ENCODE measurements at regions not wholly inside any gene's neighbourhood (a gene's known extent, or its start where the extent isn't known, plus 50 kb on each side); places are given as distances from the start of the nearest gene placed in this dataset.

DNA sequence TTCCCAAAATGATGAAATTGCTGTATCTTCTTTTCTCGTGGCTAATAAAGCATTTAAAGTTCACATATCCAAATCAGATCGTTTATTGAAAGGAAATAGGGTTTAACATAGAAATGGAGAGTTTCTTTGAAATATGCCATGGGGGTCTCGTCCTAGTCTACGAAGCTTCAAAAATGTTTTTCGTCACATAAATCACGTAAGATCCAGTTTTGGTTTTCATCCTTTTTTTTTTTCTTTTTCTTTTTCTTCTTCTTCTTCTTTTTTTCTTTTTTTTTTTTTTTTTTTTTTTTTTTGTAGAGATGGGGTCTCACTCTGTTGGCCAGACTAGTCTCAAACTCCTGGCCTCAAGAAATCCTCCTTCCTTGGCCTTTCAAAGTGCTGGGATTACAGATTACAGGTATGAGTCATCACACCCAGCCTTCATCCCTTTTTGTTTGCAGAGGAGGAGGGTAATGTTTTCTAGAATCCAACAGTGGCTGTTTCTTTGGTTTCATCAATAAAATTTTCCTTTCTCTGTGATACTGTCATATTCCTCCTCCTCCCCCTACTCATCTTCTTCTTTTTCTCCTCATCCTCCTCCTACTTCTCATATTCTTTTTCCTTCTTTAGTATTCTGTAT lies 94.7 kb upstream of the LOC128125822 start:
- Histone ChIP-seq H3K4me3 (no peak overlapping the region), H3K36me3 (no peaks in the 10 kb centered on the region)

DNA sequence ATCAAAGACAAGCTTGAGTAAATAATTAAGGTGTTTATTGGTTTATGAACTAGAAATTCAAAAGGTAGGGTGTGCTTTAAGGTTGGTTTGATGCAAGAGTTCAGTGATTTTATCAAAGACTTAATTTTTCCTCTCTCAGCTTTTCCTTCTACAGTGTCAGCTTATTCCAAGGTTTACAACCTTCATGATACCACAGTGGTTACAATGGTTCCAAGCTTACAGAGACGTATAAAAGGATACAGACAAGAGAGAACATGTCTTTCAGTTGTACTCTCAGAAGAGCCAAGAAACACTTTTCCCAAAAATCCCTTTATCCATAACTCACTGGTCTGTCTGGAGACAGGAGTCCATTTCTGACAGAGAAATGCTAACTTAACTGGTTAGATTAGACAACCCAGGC lies 93.5 kb upstream of the LOC128125822 start:
- H3K36me3 ChIP-seq, result no peaks in the 10 kb centered on the region
- no peak for DNase-seq (ENCODE audit: low read depth in 1 of 2, low spot score in 1 of 2)
- H3K27ac ChIP-seq, result no peak overlapping the region
- TF ChIP-seq, protein P1, sequence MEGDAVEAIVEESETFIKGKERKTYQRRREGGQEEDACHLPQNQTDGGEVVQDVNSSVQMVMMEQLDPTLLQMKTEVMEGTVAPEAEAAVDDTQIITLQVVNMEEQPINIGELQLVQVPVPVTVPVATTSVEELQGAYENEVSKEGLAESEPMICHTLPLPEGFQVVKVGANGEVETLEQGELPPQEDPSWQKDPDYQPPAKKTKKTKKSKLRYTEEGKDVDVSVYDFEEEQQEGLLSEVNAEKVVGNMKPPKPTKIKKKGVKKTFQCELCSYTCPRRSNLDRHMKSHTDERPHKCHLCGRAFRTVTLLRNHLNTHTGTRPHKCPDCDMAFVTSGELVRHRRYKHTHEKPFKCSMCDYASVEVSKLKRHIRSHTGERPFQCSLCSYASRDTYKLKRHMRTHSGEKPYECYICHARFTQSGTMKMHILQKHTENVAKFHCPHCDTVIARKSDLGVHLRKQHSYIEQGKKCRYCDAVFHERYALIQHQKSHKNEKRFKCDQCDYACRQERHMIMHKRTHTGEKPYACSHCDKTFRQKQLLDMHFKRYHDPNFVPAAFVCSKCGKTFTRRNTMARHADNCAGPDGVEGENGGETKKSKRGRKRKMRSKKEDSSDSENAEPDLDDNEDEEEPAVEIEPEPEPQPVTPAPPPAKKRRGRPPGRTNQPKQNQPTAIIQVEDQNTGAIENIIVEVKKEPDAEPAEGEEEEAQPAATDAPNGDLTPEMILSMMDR (IDR thresholded peaks at IDR 0.05; ENCODE audit: low read depth, low read length), result no peak
- H3K4me3 ChIP-seq, result no peak overlapping the region
- H3K4me1 ChIP-seq (ENCODE audit: low read depth), result peaks cover 10% of the 10 kb centered on the region
- no peaks in the 10 kb centered on the region for H3K27me3 ChIP-seq
- H3K9me3 ChIP-seq (ENCODE audit: low read depth), result no peaks in the 10 kb centered on the region

More for the DNA sequence above, 94.7 kb upstream of the LOC128125822 start:
- H3K27ac ChIP-seq, result no peak overlapping the region
- no peaks in the 10 kb centered on the region for H3K27me3 ChIP-seq
- TF ChIP-seq, protein P1 (IDR thresholded peaks at IDR 0.05; ENCODE audit: low read depth, low read length), result no peak
- peaks cover 10% of the 10 kb centered on the region for H3K4me1 ChIP-seq (ENCODE audit: low read depth)
- H3K9me3 ChIP-seq (ENCODE audit: low read depth), result no peaks in the 10 kb centered on the region
- DNase-seq (ENCODE audit: low read depth in 1 of 2, low spot score in 1 of 2), result no peak

DNA sequence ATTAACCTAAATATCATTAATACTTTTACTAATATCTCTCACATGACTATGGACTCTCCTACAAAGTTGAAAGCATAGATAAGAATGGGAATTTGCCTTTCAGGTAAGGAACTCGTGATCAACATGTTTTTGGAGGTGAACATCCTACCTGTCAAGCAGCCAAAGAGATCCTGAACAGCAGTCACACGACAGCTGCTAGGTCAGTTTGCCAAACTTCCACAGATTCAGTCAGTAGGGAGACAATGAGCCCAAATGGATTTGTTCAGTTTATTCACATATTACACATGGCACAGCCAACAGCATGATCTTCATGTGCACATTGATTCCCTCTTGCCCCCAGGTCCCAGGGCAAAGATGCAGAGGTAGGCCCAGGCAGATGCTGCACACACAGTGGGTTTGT lies 86.1 kb upstream of the LOC128125822 start:
- TF ChIP-seq, protein P1 (IDR thresholded peaks at IDR 0.05; ENCODE audit: low read depth, low read length), result no peak
- Histone ChIP-seq H3K4me3 (no peak overlapping the region), H3K27me3 (no peaks in the 10 kb centered on the region), H3K36me3 (no peaks in the 10 kb centered on the region), H3K4me1 (ENCODE audit: low read depth) (no peaks in the 10 kb centered on the region), H3K27ac (no peak overlapping the region), H3K9me3 (ENCODE audit: low read depth) (no peaks in the 10 kb centered on the region)
- DNase-seq (ENCODE audit: low read depth in 1 of 2, low spot score in 1 of 2), result no peak

DNA sequence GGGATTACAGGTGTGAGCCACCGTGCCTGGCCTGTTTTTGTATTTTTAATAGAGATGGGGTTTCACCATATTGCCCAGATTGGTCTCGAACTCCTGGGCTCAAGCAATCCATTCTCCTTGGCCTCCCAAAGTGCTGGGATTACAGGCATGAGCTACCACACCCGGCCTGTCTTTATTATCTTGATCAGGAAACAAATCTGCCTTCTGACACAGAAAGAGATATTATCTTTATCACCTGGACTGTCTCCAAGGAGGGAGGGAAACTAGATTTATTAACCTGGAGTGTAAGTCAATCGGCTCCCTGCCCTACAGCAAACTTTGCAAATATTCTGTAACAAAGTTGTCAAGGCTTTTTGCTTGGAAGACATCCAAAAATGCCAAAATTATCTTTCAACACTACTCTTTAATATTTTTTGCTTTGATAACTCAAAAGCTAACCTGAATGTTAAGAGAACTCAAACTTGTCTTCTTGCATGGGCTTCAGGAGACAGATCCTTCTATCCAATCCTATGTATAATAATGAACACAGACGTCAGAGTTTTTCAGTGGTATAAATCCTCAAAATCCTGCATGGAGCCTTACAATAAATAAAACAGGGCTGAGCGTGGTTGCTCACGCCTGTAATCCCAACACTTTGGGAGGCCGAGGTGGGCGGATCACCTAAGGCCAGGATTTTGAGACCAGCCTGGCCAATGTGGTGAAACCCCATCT lies 85.0 kb upstream of the LOC128125822 start:
- Histone ChIP-seq H3K36me3 (no peaks in the 10 kb centered on the region), H3K27ac (no peak overlapping the region), H3K9me3 (ENCODE audit: low read depth) (no peaks in the 10 kb centered on the region), H3K27me3 (no peaks in the 10 kb centered on the region), H3K4me3 (no peak overlapping the region), H3K4me1 (ENCODE audit: low read depth) (no peaks in the 10 kb centered on the region)
- TF ChIP-seq, protein P1 (IDR thresholded peaks at IDR 0.05; ENCODE audit: low read depth, low read length), result no peak
- DNase-seq (ENCODE audit: low read depth in 1 of 2, low spot score in 1 of 2), result no peak

DNA sequence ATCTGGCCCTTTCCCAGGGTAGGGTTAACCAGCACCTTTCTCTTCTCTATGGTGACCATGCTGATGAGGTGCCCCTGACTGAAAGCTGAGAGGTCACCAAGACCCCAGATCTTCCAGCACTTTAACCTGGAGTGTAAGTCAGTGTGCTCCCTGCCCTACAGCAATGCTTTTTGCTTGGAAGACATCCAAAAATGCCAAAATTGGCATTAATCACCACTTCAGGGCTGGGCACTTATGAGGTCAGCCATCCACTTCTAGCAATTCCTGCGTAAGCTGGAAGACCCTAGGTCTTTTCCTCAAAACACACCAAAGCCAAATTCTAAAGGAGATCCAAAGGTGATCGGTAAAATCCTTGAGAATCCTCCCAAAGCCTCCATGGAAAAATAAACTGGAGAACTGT lies 81.2 kb upstream of the LOC128125822 start:
- TF ChIP-seq, protein P1 (IDR thresholded peaks at IDR 0.05; ENCODE audit: low read depth, low read length), result no peak
- H3K4me1 ChIP-seq (ENCODE audit: low read depth), result no peaks in the 10 kb centered on the region
- no peaks in the 10 kb centered on the region for H3K27me3 ChIP-seq
- H3K27ac ChIP-seq, result no peak overlapping the region
- no peak for DNase-seq (ENCODE audit: low read depth in 1 of 2, low spot score in 1 of 2)
- no peaks in the 10 kb centered on the region for H3K9me3 ChIP-seq (ENCODE audit: low read depth)
- no peak overlapping the region for H3K4me3 ChIP-seq
- H3K36me3 ChIP-seq, result no peaks in the 10 kb centered on the region
